ENCODE measurements at regions not wholly inside any gene's neighbourhood (a gene's known extent, or its start where the extent isn't known, plus 50 kb on each side); places are given as distances from the start of the nearest gene placed in this dataset.

DNA sequence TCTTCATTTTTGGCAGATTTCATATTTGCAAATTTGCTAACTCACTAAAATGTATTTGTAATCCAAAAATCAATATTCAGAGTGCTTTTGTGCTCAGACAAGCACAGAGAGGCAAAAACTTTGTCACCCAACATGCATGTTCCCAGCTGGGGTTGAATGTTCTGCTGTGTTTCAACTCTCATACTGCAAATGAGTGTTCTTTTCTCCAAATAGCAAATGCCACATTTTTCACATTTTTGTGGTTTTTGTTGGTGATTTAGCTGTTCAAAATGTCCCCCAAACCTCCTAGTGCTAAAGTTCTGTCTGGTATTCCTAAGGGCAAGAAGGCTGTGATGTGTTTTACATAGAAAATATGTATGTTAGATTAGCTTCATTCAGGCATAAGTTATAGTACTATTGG lies 87.3 kb upstream of the PCSK5 start:
- ChIA-PET POLR2A (no interaction called here), CTCF (ENCODE audit: low intra/inter-chr PET ratio, low total read pairs) (no interaction called here)
- Histone ChIP-seq H3K4me1 (ENCODE audit: insufficient read depth, low read length) (no peaks in the 10 kb centered on the region), H3K9me3 (ENCODE audit: low read length) (no peaks in the 10 kb centered on the region), H3K9ac (ENCODE audit: insufficient read depth, low read depth, low read length) (no peak overlapping the region), H3K27ac (ENCODE audit: extremely low read length, insufficient read depth, low read length) (no peak overlapping the region), H3K27me3 (ENCODE audit: control insufficient read depth in 1 of 2, insufficient read depth in 2 of 2, low read length in 2 of 2) (no peaks in the 10 kb centered on the region), H3K36me3 (replicated peaks in 1 of 2; ENCODE audit: control insufficient read depth in 1 of 2, insufficient read depth in 2 of 2, low read length in 2 of 2) (no peaks in the 10 kb centered on the region), H3K4me3 (replicated peaks in 1 of 3; ENCODE audit: insufficient read depth in 1 of 3, low read depth in 2 of 3, low read length in 3 of 3) (no peak overlapping the region), H2AFZ (ENCODE audit: low read length) (no peak overlapping the region), H3K79me2 (ENCODE audit: insufficient read depth, low read length) (no peaks in the 10 kb centered on the region), H4K20me1 (ENCODE audit: insufficient read depth, low read length) (no peaks in the 10 kb centered on the region), H3K4me2 (ENCODE audit: low read depth, low read length) (no peak overlapping the region)
- intact Hi-C loops (cut with micrococcal nuclease; ENCODE audit: unreplicated experiment) (no loop called here), in situ Hi-C loops (cut with HindIII; ENCODE audit: extremely low pct_ligation_motif_present, low pct_unique_long_range_greater_than_20kb) (no loop called here)
- DNase-seq (ENCODE audit: low spot score) (no peak), ATAC-seq (no peak), FAIRE-seq (no peak)
- no TSS peak for BruUV-seq (replicated peaks)
- TF ChIP-seq, protein P1, sequence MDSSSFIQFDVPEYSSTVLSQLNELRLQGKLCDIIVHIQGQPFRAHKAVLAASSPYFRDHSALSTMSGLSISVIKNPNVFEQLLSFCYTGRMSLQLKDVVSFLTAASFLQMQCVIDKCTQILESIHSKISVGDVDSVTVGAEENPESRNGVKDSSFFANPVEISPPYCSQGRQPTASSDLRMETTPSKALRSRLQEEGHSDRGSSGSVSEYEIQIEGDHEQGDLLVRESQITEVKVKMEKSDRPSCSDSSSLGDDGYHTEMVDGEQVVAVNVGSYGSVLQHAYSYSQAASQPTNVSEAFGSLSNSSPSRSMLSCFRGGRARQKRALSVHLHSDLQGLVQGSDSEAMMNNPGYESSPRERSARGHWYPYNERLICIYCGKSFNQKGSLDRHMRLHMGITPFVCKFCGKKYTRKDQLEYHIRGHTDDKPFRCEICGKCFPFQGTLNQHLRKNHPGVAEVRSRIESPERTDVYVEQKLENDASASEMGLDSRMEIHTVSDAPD (CRISPR knock-in tag; IDR thresholded peaks at IDR 0.05) = no peak
- no peak for TF ChIP-seq ERF (CRISPR knock-in tag; IDR thresholded peaks at IDR 0.05)
- TF ChIP-seq ZNF335 (CRISPR knock-in tag; IDR thresholded peaks at IDR 0.05) = no peak
- no peak for TF ChIP-seq KLF6 (CRISPR knock-in tag; IDR thresholded peaks at IDR 0.05)
- TF ChIP-seq ZMYM4 (CRISPR knock-in tag; IDR thresholded peaks at IDR 0.05) = no peak
- TF ChIP-seq ZNF234 (CRISPR knock-in tag; conservative IDR thresholded peaks at IDR 0.05) = no peak
- no peak for TF ChIP-seq YEATS4 (CRISPR knock-in tag; IDR thresholded peaks at IDR 0.05; ENCODE audit: borderline replicate concordance)
- TF ChIP-seq ZEB1 (IDR thresholded peaks at IDR 0.05; ENCODE audit: insufficient replicate concordance, low read depth) = no peak
- no peak for TF ChIP-seq MAFG (CRISPR knock-in tag; IDR thresholded peaks at IDR 0.05)
- no peak for TF ChIP-seq NKX3-1 (CRISPR knock-in tag; IDR thresholded peaks at IDR 0.05)
- TF ChIP-seq, protein P2, sequence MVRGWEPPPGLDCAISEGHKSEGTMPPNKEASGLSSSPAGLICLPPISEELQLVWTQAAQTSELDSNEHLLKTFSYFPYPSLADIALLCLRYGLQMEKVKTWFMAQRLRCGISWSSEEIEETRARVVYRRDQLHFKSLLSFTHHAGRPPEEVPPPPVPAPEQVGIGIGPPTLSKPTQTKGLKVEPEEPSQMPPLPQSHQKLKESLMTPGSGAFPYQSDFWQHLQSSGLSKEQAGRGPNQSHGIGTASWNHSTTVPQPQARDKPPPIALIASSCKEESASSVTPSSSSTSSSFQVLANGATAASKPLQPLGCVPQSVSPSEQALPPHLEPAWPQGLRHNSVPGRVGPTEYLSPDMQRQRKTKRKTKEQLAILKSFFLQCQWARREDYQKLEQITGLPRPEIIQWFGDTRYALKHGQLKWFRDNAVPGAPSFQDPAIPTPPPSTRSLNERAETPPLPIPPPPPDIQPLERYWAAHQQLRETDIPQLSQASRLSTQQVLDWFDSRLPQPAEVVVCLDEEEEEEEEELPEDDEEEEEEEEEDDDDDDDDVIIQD (CRISPR knock-in tag; IDR thresholded peaks at IDR 0.05; ENCODE audit: low read depth) = no peak
- TF ChIP-seq HNRNPK (IDR thresholded peaks at IDR 0.05; ENCODE audit: low read depth, low read length, poor library complexity, severe bottlenecking) = no peak
- TF ChIP-seq ZNF703 (CRISPR knock-in tag; IDR thresholded peaks at IDR 0.05; ENCODE audit: borderline replicate concordance) = no peak
- no peak for TF ChIP-seq WIZ (CRISPR knock-in tag; IDR thresholded peaks at IDR 0.05)
- TF ChIP-seq, protein P3, sequence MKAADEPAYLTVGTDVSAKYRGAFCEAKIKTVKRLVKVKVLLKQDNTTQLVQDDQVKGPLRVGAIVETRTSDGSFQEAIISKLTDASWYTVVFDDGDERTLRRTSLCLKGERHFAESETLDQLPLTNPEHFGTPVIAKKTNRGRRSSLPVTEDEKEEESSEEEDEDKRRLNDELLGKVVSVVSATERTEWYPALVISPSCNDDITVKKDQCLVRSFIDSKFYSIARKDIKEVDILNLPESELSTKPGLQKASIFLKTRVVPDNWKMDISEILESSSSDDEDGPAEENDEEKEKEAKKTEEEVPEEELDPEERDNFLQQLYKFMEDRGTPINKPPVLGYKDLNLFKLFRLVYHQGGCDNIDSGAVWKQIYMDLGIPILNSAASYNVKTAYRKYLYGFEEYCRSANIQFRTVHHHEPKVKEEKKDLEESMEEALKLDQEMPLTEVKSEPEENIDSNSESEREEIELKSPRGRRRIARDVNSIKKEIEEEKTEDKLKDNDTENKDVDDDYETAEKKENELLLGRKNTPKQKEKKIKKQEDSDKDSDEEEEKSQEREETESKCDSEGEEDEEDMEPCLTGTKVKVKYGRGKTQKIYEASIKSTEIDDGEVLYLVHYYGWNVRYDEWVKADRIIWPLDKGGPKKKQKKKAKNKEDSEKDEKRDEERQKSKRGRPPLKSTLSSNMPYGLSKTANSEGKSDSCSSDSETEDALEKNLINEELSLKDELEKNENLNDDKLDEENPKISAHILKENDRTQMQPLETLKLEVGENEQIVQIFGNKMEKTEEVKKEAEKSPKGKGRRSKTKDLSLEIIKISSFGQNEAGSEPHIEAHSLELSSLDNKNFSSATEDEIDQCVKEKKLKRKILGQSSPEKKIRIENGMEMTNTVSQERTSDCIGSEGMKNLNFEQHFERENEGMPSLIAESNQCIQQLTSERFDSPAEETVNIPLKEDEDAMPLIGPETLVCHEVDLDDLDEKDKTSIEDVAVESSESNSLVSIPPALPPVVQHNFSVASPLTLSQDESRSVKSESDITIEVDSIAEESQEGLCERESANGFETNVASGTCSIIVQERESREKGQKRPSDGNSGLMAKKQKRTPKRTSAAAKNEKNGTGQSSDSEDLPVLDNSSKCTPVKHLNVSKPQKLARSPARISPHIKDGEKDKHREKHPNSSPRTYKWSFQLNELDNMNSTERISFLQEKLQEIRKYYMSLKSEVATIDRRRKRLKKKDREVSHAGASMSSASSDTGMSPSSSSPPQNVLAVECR (CRISPR knock-in tag; IDR thresholded peaks at IDR 0.05; ENCODE audit: borderline replicate concordance) = no peak
- TF ChIP-seq ZNF749 (CRISPR knock-in tag; IDR thresholded peaks at IDR 0.05; ENCODE audit: borderline replicate concordance) = no peak
- TF ChIP-seq ZSCAN21 (CRISPR knock-in tag; IDR thresholded peaks at IDR 0.05; ENCODE audit: borderline replicate concordance) = no peak
- TF ChIP-seq ZKSCAN8 (CRISPR knock-in tag; IDR thresholded peaks at IDR 0.05; ENCODE audit: borderline replicate concordance) = no peak
